T-helper 17 cell (primary cell): ENCODE measurements at regions not wholly inside any gene's neighbourhood (a gene's known extent, or its start where the extent isn't known, plus 50 kb on each side); places are given as distances from the start of the nearest gene placed in this dataset.

Source experiments
- ATAC-seq: fragments of 150-1000 bp; cut with Tn5 transposase; 2 replicates; pipeline ENCODE4 v1.10.0; 2021; ENCODE audit warnings: mild to moderate bottlenecking, moderate library complexity
- DNase-seq, 3 donors: peaks; one replicate each; pipeline versions ENCODE4 v3.0.0 to v3.0.0-alpha.2; 2020 to 2021
- H3K9me3 ChIP-seq: one replicate; pipeline ENCODE4 v1.7.0; 2013; ENCODE audit warnings: low read length, mild to moderate bottlenecking; ENCODE audit not compliant: control insufficient read depth, poor library complexity, severe bottlenecking
- H3K27ac Mint-ChIP-seq: one replicate; pipeline ENCODE4 v1.8.0; 2022; ENCODE audit warnings: mild to moderate bottlenecking, moderate library complexity, mixed read lengths
- H3K27me3 Mint-ChIP-seq: one replicate; pipeline ENCODE4 v1.8.0; 2022; ENCODE audit warnings: mixed read lengths
- H3K36me3 Mint-ChIP-seq: one replicate; pipeline ENCODE4 v1.8.0; 2022; ENCODE audit warnings: low read depth, mixed read lengths
- H3K4me1 Mint-ChIP-seq: one replicate; pipeline ENCODE4 v1.8.0; 2022; ENCODE audit warnings: mild to moderate bottlenecking, mixed read lengths
- H3K4me3 Mint-ChIP-seq: one replicate; pipeline ENCODE4 v1.8.0; 2022; ENCODE audit warnings: mild to moderate bottlenecking, moderate library complexity, mixed read lengths

GRCh38 chr7:37534893-37535610 lies 86.4 kb upstream of the ELMO1 start:
- no peaks in the 10 kb centered on the region for H3K36me3 Mint-ChIP-seq
- ATAC-seq (no peak), DNase-seq (no peak)
- peaks cover 33% of the 10 kb centered on the region for H3K27me3 Mint-ChIP-seq
- H3K27ac Mint-ChIP-seq: no peak overlapping the region
- H3K4me3 Mint-ChIP-seq: no peak overlapping the region
- H3K9me3 ChIP-seq: no peaks in the 10 kb centered on the region
- H3K4me1 Mint-ChIP-seq: no peaks in the 10 kb centered on the region

- H3K9me3 ChIP-seq: no peaks in the 10 kb centered on the region
- Mint-ChIP-seq H3K27ac (no peak overlapping the region), H3K36me3 (no peaks in the 10 kb centered on the region), H3K4me1 (no peaks in the 10 kb centered on the region), H3K27me3 (peaks cover 33% of the 10 kb centered on the region), H3K4me3 (no peak overlapping the region)
- DNase-seq (no peak), ATAC-seq (no peak)
These were observed 87.2 kb upstream of the ELMO1 start for GRCh38 chr7:37535841-37536240.

GRCh38 chr7:37536706-37537105 lies 88.0 kb upstream of the ELMO1 start:
- no peaks in the 10 kb centered on the region for H3K4me1 Mint-ChIP-seq
- no peak overlapping the region for H3K4me3 Mint-ChIP-seq
- H3K9me3 ChIP-seq: no peaks in the 10 kb centered on the region
- H3K36me3 Mint-ChIP-seq: no peaks in the 10 kb centered on the region
- ATAC-seq: no peak
- peaks cover 28% of the 10 kb centered on the region for H3K27me3 Mint-ChIP-seq
- no peak overlapping the region for H3K27ac Mint-ChIP-seq
- no peak for DNase-seq

- Mint-ChIP-seq H3K36me3 (no peaks in the 10 kb centered on the region), H3K27ac (no peak overlapping the region), H3K27me3 (peaks cover 26% of the 10 kb centered on the region), H3K4me1 (no peaks in the 10 kb centered on the region), H3K4me3 (no peak overlapping the region)
- H3K9me3 ChIP-seq: no peaks in the 10 kb centered on the region
- ATAC-seq (no peak), DNase-seq (no peak)
These were observed 88.8 kb upstream of the ELMO1 start for GRCh38 chr7:37537439-37537838.

GRCh38 chr7:37538945-37539344 lies 90.3 kb upstream of the ELMO1 start:
- ATAC-seq: no peak
- Mint-ChIP-seq H3K36me3 (no peaks in the 10 kb centered on the region), H3K27ac (no peak overlapping the region), H3K27me3 (peaks cover 18% of the 10 kb centered on the region), H3K4me3 (no peak overlapping the region), H3K4me1 (no peaks in the 10 kb centered on the region)
- DNase-seq: no peak
- H3K9me3 ChIP-seq: no peaks in the 10 kb centered on the region

GRCh38 chr7:37540917-37541316 lies 92.3 kb upstream of the ELMO1 start:
- Mint-ChIP-seq H3K27ac (no peak overlapping the region), H3K27me3 (peaks cover 20% of the 10 kb centered on the region), H3K4me3 (no peak overlapping the region), H3K4me1 (no peaks in the 10 kb centered on the region), H3K36me3 (no peaks in the 10 kb centered on the region)
- DNase-seq: no peak
- ATAC-seq: no peak
- no peaks in the 10 kb centered on the region for H3K9me3 ChIP-seq

- H3K9me3 ChIP-seq: no peaks in the 10 kb centered on the region
- ATAC-seq (no peak), DNase-seq (no peak)
- H3K4me3 Mint-ChIP-seq: no peak overlapping the region
- H3K36me3 Mint-ChIP-seq: no peaks in the 10 kb centered on the region
- H3K4me1 Mint-ChIP-seq: peaks cover under 1% of the 10 kb centered on the region
- no peak overlapping the region for H3K27ac Mint-ChIP-seq
- H3K27me3 Mint-ChIP-seq: peaks cover 14% of the 10 kb centered on the region
These were observed 93.3 kb upstream of the ELMO1 start for GRCh38 chr7:37541810-37542443.

- DNase-seq: no peak
- Mint-ChIP-seq H3K36me3 (no peaks in the 10 kb centered on the region), H3K4me3 (no peak overlapping the region), H3K4me1 (peaks cover 3% of the 10 kb centered on the region), H3K27ac (no peak overlapping the region), H3K27me3 (peaks cover 48% of the 10 kb centered on the region)
- ATAC-seq: no peak
- no peaks in the 10 kb centered on the region for H3K9me3 ChIP-seq
These were observed 97.2 kb upstream of the ELMO1 start for GRCh38 chr7:37545619-37546534.

- no peaks in the 10 kb centered on the region for H3K9me3 ChIP-seq
- no peak for DNase-seq
- Mint-ChIP-seq H3K27me3 (peaks cover 54% of the 10 kb centered on the region), H3K36me3 (no peaks in the 10 kb centered on the region), H3K4me1 (peaks cover 3% of the 10 kb centered on the region), H3K27ac (peak overlapping the region; percentile 68), H3K4me3 (no peak overlapping the region)
- no peak for ATAC-seq
These were observed 98.0 kb upstream of the ELMO1 start for GRCh38 chr7:37546677-37547076.

GRCh38 chr7:37549076-37549931 lies 100.6 kb upstream of the ELMO1 start:
- DNase-seq (no peak), ATAC-seq (no peak)
- Mint-ChIP-seq H3K4me1 (peaks cover 3% of the 10 kb centered on the region), H3K36me3 (peaks cover under 1% of the 10 kb centered on the region), H3K27ac (no peak overlapping the region), H3K4me3 (no peak overlapping the region), H3K27me3 (peaks cover 67% of the 10 kb centered on the region)
- no peaks in the 10 kb centered on the region for H3K9me3 ChIP-seq

GRCh38 chr7:37550426-37550825 lies 101.8 kb upstream of the ELMO1 start:
- Mint-ChIP-seq H3K27me3 (peaks cover 68% of the 10 kb centered on the region), H3K27ac (no peak overlapping the region), H3K4me3 (no peak overlapping the region), H3K4me1 (peaks cover 3% of the 10 kb centered on the region), H3K36me3 (peaks cover 2% of the 10 kb centered on the region)
- no peak for ATAC-seq
- no peaks in the 10 kb centered on the region for H3K9me3 ChIP-seq
- no peak for DNase-seq

- H3K36me3 Mint-ChIP-seq: peaks cover 2% of the 10 kb centered on the region
- ATAC-seq: no peak
- H3K4me3 Mint-ChIP-seq: no peak overlapping the region
- no peak overlapping the region for H3K27ac Mint-ChIP-seq
- H3K9me3 ChIP-seq: no peaks in the 10 kb centered on the region
- peaks cover 3% of the 10 kb centered on the region for H3K4me1 Mint-ChIP-seq
- peaks cover 63% of the 10 kb centered on the region for H3K27me3 Mint-ChIP-seq
- DNase-seq: no peak
These were observed 102.2 kb upstream of the ELMO1 start for GRCh38 chr7:37550872-37551271.

- H3K4me3 Mint-ChIP-seq: no peak overlapping the region
- DNase-seq (no peak), ATAC-seq (no peak)
- peaks cover 1% of the 10 kb centered on the region for H3K4me1 Mint-ChIP-seq
- H3K9me3 ChIP-seq: no peaks in the 10 kb centered on the region
- no peak overlapping the region for H3K27ac Mint-ChIP-seq
- H3K27me3 Mint-ChIP-seq: peaks cover 61% of the 10 kb centered on the region
- H3K36me3 Mint-ChIP-seq: peaks cover 2% of the 10 kb centered on the region
These were observed 103.4 kb upstream of the ELMO1 start for GRCh38 chr7:37552030-37552429.
